C4-2B (cell line): ENCODE measurements at regions not wholly inside any gene's neighbourhood (a gene's known extent, or its start where the extent isn't known, plus 50 kb on each side); places are given as distances from the start of the nearest gene placed in this dataset.
A peak's percentile ranks its signal among the peaks of the same experiment; 100 is the strongest.

Experiments used
- ZFX ChIP-seq: fragments of 450-650 bp; IDR thresholded peaks from 2 replicates; pipeline ENCODE4 v1.6.1; 2017
- TF ChIP-seq, protein P1 (sequence below): fragments of 450-650 bp; conservative IDR thresholded peaks from 2 replicates; pipeline ENCODE4 v1.5.1; 2017; ENCODE audit warnings: mild to moderate bottlenecking

DNA sequence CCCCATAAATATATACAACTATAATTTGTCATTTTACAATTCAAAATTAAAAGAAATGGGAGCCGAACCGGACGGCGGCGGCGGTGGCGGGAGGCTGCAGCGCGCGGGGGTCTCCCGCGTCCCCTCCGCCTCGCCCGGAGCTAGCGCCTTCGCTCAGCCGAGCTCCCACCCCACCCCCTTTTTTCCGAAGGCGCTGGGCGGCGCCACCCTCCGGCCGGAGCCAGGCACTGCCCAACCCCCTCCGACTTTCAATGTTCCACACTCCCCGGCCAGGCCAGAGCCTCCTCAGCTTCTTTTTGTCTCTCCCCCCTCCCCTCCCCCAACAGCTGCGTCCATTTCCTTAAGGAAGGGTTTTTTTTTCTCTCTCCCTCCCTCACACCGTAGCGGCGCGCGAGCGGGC lies 214.1 kb upstream of the GEMIN8 start:
- TF ChIP-seq, protein P1, sequence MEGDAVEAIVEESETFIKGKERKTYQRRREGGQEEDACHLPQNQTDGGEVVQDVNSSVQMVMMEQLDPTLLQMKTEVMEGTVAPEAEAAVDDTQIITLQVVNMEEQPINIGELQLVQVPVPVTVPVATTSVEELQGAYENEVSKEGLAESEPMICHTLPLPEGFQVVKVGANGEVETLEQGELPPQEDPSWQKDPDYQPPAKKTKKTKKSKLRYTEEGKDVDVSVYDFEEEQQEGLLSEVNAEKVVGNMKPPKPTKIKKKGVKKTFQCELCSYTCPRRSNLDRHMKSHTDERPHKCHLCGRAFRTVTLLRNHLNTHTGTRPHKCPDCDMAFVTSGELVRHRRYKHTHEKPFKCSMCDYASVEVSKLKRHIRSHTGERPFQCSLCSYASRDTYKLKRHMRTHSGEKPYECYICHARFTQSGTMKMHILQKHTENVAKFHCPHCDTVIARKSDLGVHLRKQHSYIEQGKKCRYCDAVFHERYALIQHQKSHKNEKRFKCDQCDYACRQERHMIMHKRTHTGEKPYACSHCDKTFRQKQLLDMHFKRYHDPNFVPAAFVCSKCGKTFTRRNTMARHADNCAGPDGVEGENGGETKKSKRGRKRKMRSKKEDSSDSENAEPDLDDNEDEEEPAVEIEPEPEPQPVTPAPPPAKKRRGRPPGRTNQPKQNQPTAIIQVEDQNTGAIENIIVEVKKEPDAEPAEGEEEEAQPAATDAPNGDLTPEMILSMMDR = peak; percentile 9; the same call in 1 of the 2 replicates
- TF ChIP-seq ZFX = no peak
